HG02973 (cell line): ENCODE measurements at regions not wholly inside any gene's neighbourhood (a gene's known extent, or its start where the extent isn't known, plus 50 kb on each side); places are given as distances from the start of the nearest gene placed in this dataset.

Experiments used
- ATAC-seq: cut with Tn5 transposase; IDR thresholded peaks from one replicate; pipeline ENCODE4 v1.9.1; 2021; ENCODE audit warnings: moderate library complexity; ENCODE audit not compliant: unreplicated experiment

DNA sequence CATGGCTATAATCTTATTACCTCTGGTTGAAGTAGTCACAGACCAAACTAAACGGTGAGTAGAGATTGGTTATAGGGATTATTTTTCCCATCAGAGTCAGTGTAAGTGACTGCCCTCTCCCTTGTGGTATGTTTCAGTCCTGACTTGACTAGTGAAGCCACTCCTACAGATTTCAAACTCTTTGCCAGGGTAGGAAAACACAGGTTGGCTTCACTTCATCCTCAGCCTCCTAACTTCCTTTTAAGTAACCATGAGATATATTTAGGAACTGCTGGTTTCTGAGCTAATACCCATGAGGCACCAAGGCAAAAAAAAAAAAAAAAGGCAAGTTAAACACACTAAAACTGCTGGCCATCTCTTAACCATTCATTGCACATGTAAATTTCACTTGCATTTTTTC lies 349.2 kb upstream of the MCTP2 start:
- ATAC-seq, result no peak

DNA sequence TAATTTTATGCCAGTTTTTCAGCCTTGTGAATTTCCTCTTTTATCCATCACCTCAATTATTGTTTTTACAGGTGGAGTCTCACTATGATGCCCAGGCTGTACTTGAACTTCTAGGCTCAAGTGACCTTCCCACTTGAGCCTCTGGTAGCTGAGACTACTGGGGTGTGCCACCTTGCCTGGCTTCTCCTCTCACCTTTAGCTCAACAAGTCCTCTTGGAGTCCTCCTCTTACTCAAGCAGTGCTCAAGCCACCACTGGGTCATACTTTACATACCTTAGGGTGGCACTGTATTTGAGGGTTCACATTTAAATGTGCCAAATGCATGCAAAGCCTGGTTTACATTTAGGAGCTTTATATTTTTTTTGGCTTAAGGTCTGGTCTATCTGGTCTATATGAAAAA lies 350.1 kb upstream of the MCTP2 start:
- ATAC-seq, result no peak

DNA sequence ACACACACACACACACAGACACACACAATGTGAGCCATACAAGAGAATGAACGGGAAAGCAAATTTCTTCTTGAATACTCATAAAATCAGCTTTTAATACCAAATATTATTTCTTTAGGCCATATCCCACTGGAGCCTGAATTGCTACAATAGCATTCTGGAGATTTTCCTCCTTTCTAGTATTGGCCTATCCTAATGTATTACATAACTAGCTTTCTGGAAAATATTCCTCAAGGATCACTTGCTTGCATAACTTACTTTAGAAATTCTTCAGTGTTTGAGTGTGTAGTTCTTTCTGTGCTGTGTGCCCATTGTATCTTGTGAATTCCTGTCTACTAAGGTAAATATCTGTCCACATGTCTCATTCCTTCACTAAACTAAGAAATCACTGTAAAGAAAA lies 351.0 kb upstream of the MCTP2 start:
- ATAC-seq, result no peak

DNA sequence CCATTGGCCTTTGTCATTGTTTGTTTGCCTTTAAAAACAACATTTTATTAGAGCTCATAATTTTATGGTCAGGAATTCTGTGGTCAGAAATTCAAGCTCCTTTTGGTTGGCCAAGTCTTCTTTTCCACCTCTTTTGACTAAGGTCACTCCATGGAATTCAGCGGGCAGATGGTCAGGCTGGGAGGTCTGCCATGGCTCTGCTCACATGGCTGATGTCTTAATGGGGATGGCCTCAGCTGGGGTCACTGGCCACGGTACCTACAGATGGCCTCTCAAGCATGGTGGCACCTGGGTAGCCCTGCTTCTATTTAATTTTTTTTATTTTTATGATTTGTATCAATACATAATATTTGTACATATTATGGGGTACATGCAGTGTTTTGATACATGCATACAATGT lies 360.8 kb upstream of the MCTP2 start:
- ATAC-seq, result no peak

DNA sequence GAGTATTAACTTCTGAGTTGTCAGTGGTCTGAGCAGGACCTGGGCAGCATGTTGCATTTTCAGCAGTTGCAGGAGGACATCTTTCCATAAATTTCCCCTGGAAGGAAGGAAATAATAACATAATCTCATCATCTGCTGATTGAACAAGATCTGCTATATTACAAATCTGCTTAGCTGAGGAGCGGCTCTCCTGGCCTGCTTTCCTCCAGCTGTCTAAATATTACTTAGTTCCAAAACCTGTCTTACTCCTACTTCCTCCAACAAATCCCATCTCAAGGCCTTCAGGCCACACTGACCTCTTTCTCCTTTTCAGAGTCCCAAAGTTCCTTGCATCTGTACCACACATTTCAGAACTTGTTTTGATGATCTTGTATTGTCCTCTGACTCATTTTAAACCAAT lies 364.4 kb upstream of the MCTP2 start:
- ATAC-seq, result no peak

DNA sequence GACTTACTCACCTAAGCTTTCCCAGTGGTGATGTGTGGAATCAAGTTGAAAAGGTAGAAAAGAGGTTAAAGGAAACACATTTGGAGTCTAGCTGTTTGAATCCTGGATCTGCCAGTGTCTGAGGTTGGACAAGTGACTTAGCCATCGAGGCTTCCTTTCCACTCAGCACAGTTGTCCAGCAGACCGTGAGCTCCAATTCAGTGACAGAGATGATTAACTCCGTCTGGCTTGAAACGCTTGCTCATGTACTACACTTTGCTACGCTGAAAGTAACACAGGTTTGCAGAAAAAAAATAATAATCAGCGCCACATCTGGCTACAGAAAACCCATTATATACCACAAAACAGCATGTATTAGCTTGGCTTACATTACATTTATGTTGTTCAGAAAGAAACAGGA lies 364.9 kb upstream of the MCTP2 start:
- no peak for ATAC-seq

DNA sequence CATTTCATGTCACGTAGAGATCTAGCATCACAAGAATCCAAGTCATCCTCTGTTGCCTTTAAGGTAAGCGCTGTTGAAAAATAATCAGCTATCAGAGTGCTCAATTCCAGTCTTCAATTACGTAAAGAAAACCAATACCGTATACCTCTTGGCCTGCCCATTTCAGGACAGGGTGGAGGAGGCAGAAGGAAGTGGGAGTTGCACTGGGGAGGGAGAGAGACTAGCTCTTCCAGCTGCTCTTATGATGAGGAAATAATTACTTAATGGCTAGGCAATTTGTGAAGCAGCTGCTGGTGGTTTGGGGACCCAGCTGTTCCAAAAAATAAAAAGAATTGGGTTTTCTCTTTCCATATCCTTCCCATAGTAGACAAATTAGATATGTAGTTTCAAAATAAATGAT lies 365.8 kb upstream of the MCTP2 start:
- ATAC-seq, result no peak

DNA sequence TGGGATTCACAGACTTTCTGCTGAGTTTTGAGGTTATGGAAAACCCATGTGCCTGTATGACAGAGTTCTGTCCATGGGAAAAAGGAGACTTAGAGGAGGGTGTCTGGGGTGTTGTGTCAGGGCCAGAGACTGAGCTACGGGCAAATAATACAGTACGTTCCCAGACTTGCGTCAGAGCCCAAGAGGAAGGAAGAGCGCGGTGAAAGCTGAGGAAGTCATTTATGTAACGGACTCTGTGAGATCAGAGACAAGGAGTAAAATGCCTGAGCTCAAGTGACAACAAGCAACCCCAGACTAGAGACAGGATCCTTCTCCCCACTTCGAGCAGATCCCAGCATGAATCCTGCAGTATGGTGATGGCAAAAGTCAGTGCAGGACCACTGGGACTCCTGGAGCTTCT lies 368.6 kb upstream of the MCTP2 start:
- ATAC-seq, result no peak

DNA sequence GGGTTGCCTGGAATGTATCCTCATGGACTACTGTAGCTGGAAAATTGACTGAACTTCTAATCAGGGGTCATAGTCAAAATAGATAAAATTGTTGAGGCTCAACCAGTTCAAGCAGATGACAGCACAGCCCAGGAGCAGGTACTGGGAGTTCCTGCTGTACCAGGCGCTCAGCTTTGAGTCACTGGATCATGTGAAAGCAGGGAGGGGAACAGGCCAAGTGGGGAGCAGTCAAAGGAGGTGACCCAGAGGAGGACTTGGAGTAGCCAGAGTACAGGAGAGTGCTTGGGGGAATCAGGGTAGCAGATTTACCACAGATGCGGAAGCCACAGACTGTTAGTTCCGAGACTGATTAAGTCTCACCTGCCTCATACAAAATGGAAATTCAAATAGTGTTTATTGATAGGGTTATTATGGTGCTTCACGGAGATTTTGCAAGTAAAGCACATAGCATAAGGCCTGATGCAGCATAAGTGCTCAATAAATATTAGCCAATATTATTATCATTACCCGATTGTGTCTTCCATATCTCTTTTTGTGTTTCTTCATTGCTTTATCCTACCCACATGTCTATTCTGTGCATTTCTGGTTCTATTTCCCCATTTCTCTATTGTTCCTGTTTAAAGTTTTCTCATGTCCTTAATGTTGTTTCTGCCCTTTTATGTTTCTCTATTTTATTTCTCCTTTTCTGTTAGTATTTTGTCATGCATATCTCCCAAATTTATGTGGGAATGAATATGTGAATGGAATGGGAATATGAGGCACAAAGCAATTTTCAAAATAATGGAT lies 369.2 kb upstream of the MCTP2 start:
- ATAC-seq, result no peak

DNA sequence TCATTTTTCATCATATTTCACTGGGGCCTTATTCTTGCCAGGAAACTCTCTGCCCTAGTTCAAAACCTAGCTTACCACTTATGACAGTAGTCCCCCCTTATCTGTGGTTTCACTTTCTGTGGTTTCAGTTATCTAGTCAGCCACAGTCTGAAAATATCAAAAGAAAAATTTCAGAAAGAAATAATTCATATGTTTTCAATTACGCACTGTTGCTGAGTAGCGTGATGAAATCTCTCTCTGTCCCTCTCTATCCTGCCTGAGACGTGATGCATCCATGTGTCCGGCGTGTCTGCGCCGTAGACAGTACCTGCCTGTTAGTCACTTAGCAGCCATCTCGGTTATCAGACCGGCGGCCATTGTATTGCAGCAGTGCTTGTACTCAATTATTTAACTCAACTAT lies 369.9 kb upstream of the MCTP2 start:
- ATAC-seq, result no peak

DNA sequence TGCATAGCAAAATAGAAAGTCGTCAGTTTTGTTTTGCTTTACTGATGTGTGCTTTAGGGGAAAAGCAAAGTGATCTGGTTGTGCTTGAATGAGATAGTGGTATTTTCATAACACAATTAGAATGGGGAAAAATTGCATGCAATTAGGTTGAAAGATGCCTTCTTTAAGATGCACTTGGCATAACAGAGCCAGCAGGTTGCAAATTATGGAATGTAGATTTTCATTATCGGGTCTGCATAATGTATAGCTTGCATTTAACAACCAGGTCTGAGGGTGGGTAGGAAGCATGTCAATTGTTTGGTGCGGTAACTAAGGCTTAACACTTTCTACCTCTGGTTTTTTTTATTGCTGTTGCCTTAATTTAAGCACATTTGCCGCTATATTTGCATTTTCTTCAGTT lies 370.7 kb upstream of the MCTP2 start:
- no peak for ATAC-seq

DNA sequence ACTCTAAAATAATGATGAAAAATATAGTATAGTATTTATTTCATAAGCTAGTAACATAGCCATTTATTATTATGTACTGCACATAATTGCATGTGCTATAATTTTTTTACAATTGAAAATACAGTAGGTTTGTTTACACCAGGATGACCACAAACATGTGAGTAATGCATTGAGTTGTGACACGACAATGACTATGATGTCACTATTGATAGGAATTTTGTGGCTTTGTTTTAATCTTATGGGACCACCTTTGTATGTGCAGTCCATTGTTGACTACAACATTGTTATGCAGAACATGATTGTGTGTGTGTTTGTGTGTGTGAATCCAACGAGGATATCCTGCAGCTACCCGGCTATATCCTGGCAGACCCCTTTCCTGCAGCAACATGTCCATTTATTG lies 372.2 kb upstream of the MCTP2 start:
- ATAC-seq, result no peak

DNA sequence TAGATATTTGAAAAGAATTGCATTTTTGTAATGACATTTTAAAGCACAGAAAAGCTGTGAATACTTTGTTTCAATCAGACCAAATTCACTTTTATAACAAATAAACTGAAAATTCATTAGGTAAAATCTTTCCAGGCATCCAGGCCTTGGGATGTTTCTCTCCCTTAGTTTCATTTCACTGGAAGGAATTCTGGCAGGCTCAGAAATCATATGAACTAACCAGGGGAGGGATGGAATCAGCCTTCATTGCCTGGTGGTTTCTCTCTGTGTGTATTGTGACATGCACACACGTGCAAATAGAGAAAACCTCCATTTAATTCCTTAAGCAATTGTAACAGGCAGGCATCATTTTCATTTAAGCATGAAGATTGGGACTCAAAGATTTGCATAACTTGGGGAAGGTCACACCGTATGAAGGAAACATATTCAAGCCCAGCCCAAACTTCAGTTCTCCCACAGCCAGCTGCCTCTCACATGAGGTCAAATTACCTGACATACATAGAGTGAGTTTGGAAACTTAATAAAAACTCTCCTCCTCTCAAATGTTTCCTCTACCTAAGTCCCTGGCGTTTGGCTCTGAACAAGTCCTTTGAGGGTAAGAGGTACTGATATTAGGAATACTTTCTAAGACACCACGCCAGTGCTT lies 376.1 kb upstream of the MCTP2 start:
- ATAC-seq, result no peak

DNA sequence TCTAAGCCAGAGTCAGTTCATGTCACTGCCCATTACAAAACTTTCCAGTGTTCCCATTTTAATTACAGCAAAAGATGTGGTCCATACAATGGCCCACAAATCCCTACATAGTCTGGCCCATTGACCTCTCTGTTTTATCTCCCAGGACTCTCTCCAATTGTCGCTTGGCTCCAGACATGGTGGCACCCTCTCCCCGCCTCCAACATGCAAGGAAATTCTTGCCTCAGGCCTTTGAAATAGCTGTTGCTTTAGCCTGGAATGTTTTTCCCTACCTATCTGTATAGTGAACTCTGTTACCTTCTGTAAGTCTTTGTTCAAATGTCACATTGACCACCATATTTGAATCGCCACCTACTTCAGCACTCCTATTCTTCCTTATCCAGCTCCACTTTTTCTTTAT lies 377.3 kb upstream of the MCTP2 start:
- no peak for ATAC-seq

DNA sequence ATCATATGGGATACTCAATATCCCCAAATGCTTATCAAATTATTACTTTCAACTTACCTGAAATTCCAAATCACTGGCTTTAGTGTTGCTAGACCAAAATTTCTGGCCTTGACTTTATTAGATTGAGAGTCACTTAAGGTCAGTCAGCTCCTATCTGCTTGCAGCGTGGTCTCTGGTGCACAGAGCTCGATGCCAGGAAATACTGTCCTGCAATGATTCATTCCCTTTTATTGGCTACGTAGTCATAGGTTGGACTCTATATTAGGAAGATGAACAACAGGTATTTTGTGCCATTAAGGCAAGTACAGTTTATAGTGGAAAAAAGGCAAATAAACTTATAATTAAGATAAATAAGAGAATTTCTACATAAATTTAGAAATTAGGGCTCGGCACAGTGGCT lies 378.6 kb upstream of the MCTP2 start:
- ATAC-seq, result no peak

DNA sequence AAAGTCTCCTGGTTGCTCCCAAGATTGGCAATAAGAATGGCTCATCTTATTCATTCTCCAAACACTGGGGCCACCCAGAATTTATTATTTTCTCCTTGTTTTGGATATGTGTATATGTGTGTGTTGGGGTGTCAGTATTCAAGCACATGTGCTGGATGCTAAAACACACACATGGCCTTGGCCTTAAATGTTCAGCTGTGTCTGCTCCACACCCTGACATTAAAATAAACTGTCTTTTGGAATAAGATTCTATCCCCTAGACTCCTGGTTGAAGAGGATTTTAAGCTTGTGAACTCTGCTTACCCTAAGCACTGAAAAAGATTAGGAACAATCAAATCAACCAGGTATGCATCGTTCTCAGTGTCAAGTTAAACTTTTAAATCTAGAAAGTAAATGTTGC lies 382.9 kb upstream of the MCTP2 start:
- ATAC-seq, result no peak

DNA sequence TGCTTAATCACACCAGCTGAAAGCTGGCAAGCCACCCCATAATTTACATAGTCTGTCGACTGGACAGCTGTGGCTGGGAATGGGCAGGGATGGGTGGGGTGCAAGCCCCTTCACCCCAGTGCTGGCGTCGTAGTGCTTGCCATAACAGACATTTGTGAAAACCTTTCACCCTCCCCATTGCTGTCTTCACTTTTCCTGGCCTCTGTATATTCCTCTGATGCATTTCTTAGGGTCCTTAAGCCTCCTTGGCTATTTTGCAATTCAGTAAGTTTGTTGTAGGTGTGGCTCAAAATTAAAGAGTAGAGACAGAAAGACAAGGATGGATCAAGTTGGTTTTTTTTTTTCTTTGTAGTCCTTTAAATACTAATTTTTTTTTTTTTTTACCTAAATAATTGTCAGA lies 383.3 kb upstream of the MCTP2 start:
- no peak for ATAC-seq

DNA sequence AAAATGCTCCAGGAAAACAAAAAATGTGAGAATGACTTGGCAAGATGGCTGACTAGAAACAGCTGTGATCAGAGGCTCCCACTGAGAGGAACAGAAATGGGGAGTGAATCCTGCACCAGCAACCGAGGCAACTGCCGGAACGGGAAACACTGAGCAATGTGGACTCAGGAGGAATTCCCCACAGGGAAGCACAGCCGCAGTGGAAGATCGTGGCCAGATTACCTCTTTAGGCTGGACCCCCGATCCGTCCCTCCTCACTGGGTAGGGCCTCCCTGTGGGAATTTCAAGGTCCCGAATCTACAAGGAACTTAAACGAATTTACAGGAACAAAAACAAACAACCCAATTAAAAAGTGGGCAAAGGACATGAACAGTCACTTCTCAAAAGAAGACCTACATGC lies 385.2 kb upstream of the MCTP2 start:
- no peak for ATAC-seq

DNA sequence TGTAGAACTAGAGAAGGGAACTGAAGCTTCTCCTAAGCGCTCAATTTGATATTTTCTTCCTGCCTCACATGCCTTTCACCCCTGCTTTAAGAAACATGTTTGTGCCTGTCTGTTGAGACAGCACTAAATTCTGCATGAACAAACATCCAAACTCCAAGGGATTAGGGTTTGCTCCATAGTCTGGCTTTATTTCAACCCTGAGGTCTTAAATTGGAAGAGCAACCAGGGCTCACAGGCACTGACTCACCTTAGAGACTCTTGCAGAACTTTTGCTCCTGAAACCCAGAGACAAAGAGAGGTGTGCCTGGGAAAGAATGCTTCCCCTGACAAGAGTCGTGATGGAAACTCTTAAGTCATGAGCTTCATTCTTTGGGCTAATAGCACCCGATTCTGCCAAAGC lies 393.9 kb upstream of the MCTP2 start:
- ATAC-seq, result no peak

DNA sequence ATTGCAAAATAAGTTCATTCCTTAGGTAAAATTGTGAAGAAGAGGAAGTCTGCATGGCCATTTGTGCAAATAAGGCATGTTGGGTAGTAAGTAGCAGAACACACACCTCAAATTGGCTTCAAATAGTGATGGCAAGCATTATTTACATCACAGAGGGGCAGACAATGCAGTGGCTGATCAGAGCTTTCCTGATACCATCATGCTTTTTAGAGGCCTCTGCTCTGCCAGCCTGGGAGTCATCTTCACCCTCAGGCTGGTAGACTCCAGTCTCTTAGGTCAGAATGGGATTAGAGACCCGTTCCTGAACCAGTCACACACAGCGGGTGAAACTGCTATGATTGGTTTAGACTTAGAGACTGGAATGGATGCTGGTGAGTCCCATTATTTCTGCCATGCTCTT lies 396.0 kb upstream of the MCTP2 start:
- no peak for ATAC-seq

DNA sequence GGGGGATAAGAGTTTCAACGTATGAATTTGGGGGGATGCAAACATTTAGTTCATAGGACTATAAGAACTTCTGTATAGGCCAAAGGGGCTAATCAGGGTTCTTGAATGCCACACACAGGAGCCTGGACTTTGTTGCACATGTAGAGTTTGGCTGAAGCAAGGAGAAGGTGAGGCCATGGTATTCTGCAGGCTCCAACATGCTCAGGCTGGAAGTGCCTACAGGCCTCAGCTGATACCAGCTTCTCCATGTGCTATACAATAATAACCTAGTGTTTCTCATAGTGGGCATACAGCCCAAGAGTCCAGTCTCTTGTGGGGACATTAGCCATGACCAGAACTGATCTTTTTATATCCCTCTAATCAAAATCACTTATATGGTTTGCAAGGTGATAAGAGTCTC lies 399.7 kb upstream of the MCTP2 start:
- ATAC-seq, result no peak

DNA sequence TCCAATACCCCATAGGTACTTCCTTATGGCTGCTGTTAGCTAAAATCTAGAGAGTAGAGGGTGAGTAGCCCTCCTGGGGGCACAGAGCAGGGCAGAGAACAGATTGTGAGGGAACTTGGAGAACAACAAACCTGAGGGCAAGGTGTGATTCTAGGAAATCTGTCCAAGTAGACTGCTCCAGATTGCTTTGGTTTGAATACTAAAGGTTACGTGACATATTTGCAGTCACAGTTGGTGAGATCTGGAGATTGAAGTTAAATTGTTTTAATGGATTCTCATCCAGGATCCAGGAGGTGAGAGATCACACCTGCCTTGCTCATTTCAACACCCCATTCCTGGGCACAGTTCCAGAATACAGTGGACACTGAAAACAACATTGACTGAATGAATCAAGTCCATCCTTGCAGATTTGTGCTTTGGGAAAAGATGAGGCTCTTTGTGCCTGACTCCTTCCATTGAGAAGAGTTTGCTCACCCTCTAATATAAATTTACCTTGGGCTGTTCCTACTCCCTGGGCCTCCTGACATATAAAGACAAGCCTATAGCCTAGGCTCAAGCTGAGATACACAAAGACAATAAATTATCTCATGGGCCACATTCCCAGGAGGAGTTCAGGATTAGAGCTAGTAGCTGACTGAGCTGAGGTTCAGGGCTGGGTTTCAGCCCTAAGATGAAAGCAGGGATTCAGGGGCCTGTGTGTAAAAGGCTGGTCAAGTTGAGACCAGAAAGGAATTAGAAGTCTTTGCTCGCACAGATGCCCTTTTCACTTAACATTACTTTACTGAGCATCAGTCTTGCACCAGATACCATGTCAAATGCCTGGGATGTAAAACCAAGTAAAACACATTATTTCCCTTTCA lies 400.9 kb upstream of the MCTP2 start:
- ATAC-seq, result no peak
